Activated naive CD4-positive, alpha-beta T cell treated with anti-CD3 and anti-CD28 coated beads, Interleukin-2, amount 10 ng/mL, durations not matched to agents 7 days and 5 days (primary cell): ENCODE measurements at regions not wholly inside any gene's neighbourhood (a gene's known extent, or its start where the extent isn't known, plus 50 kb on each side); places are given as distances from the start of the nearest gene placed in this dataset.

Experiments used
- CTCF ChIA-PET: fragments of 350-600 bp; sonication (Branson Sonifier 250); formaldehyde crosslinking; loops from one replicate; lab custom pipeline; 2021; ENCODE audit warnings: antibody characterized with exemption; lab: Charles Lee
- DNase-seq: peaks from one replicate; pipeline ENCODE4 v3.0.0-alpha.2; 2020
- H3K27ac Mint-ChIP-seq: one replicate; pipeline ENCODE4 v1.8.0; 2021; ENCODE audit warnings: mild to moderate bottlenecking, moderate library complexity, mixed read lengths
- H3K27me3 Mint-ChIP-seq: one replicate; pipeline ENCODE4 v1.8.0; 2021; ENCODE audit warnings: mild to moderate bottlenecking, mixed read lengths
- H3K36me3 Mint-ChIP-seq: one replicate; pipeline ENCODE4 v1.8.0; 2021; ENCODE audit warnings: mixed read lengths
- H3K4me1 Mint-ChIP-seq: one replicate; pipeline ENCODE4 v1.8.0; 2021; ENCODE audit warnings: mixed read lengths
- H3K4me3 Mint-ChIP-seq: one replicate; pipeline ENCODE4 v1.8.0; 2021; ENCODE audit warnings: mild to moderate bottlenecking, moderate library complexity, mixed read lengths
- H3K9me3 Mint-ChIP-seq: one replicate; pipeline ENCODE4 v1.8.0; 2021; ENCODE audit warnings: mixed read lengths

GRCh38 chrX:42530027-42530426, 247.9 kb downstream of the PPP1R2C start:
- Mint-ChIP-seq H3K27me3 (no peaks in the 10 kb centered on the region), H3K4me3 (no peak overlapping the region), H3K27ac (no peak overlapping the region), H3K36me3 (no peaks in the 10 kb centered on the region), H3K9me3 (no peaks in the 10 kb centered on the region), H3K4me1 (no peaks in the 10 kb centered on the region)
- DNase-seq = no peak
- CTCF ChIA-PET = no interaction called here

- H3K4me3 Mint-ChIP-seq = no peak overlapping the region
- no peaks in the 10 kb centered on the region for H3K36me3 Mint-ChIP-seq
- DNase-seq = no peak
- CTCF ChIA-PET = no interaction called here
- no peaks in the 10 kb centered on the region for H3K9me3 Mint-ChIP-seq
- no peak overlapping the region for H3K27ac Mint-ChIP-seq
- no peaks in the 10 kb centered on the region for H3K27me3 Mint-ChIP-seq
- no peaks in the 10 kb centered on the region for H3K4me1 Mint-ChIP-seq
Measured at GRCh38 chrX:42524379-42524778, 253.6 kb downstream of the PPP1R2C start.

GRCh38 chrX:42519666-42520231, 258.2 kb downstream of the PPP1R2C start:
- no peaks in the 10 kb centered on the region for H3K4me1 Mint-ChIP-seq
- H3K27ac Mint-ChIP-seq = no peak overlapping the region
- CTCF ChIA-PET = no interaction called here
- no peaks in the 10 kb centered on the region for H3K27me3 Mint-ChIP-seq
- H3K4me3 Mint-ChIP-seq = no peak overlapping the region
- H3K9me3 Mint-ChIP-seq = no peaks in the 10 kb centered on the region
- no peak for DNase-seq
- H3K36me3 Mint-ChIP-seq = no peaks in the 10 kb centered on the region

DNA sequence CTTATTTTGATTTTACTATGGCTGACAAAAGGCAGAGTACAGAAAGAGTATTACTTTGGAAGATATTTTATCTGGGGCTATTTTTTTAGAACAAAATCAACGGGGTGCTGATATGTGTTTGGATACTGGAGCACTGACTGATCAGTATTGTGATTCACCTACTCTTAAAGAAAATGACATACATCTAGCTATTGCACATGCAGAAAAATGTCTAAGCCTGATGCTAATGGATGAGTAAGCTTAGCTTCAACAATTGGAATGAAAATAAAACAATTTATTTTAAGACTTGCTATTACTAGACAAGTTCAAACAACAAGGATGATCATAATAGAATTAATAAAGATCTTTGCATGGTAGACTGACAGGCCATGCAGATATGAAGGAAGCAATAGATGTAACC, 262.0 kb downstream of the PPP1R2C start:
- H3K4me1 Mint-ChIP-seq = no peaks in the 10 kb centered on the region
- CTCF ChIA-PET = no interaction called here
- H3K4me3 Mint-ChIP-seq = no peak overlapping the region
- DNase-seq = no peak
- no peaks in the 10 kb centered on the region for H3K36me3 Mint-ChIP-seq
- no peak overlapping the region for H3K27ac Mint-ChIP-seq
- no peaks in the 10 kb centered on the region for H3K9me3 Mint-ChIP-seq
- no peaks in the 10 kb centered on the region for H3K27me3 Mint-ChIP-seq

DNA sequence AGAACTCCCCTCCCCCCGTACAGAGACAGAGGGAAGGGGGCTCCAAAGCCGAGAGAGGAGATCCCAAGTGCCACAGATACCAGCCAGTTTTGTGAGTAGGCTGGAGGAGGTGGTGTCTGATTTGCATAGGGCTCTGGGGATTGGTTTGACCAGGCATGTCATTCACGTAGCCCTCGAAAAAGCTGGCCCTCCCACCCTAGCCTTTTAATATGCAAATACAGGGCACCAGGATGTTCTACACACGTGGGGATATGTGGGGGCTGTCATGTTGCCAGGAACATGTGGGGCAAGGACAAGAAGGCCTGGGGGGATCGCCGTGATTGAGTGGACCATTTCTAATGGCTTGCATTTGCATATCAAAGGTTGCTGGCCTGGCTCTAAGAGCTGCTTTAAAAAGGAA, 272.9 kb downstream of the PPP1R2C start:
- no peak for DNase-seq
- Mint-ChIP-seq H3K4me3 (no peak overlapping the region), H3K36me3 (no peaks in the 10 kb centered on the region), H3K27ac (no peak overlapping the region), H3K9me3 (peaks cover 4% of the 10 kb centered on the region), H3K27me3 (no peaks in the 10 kb centered on the region), H3K4me1 (no peaks in the 10 kb centered on the region)
- CTCF ChIA-PET = no interaction called here

DNA sequence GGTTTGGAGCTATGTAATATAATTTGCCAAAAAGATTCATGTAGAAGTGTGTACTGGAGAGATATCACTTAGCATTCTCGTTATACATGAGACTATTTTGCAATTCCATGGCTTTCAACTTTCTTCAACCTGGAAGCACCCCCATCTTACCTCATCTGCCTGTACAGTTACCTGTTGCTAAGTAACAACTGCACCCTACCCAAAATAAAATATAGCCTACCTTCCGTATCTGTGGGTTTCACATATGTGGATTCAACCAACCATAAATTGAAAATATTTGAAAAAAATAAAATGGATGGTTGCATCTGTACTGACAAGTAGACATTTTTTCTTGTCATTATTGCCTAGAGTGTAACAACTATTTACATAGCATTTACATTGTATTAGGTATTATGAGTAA, 278.3 kb downstream of the PPP1R2C start:
- no peaks in the 10 kb centered on the region for H3K4me1 Mint-ChIP-seq
- CTCF ChIA-PET = no interaction called here
- H3K9me3 Mint-ChIP-seq = no peaks in the 10 kb centered on the region
- no peaks in the 10 kb centered on the region for H3K27me3 Mint-ChIP-seq
- H3K36me3 Mint-ChIP-seq = no peaks in the 10 kb centered on the region
- no peak overlapping the region for H3K27ac Mint-ChIP-seq
- no peak overlapping the region for H3K4me3 Mint-ChIP-seq
- no peak for DNase-seq

DNA sequence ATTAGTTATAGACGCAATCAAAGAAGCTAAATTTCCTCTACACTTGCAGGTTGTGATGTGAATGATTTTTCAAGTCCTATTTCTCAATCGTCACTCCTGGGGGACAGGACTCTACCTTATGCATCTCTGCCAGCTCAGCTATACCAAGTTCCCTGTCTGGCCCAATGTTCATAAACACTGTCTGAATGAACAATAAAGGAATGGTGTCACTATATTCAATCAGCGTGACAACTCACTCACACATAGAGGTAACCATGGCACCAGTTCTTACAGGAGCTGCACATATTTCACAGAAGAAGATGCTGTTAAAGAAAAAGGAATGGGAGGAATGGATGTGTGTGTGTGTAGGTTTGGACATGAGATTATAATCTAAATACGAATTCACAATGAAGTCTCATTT, 280.6 kb downstream of the PPP1R2C start:
- DNase-seq = no peak
- no peaks in the 10 kb centered on the region for H3K27me3 Mint-ChIP-seq
- H3K27ac Mint-ChIP-seq = no peak overlapping the region
- CTCF ChIA-PET = no interaction called here
- H3K9me3 Mint-ChIP-seq = no peaks in the 10 kb centered on the region
- H3K36me3 Mint-ChIP-seq = no peaks in the 10 kb centered on the region
- H3K4me3 Mint-ChIP-seq = no peak overlapping the region
- H3K4me1 Mint-ChIP-seq = no peaks in the 10 kb centered on the region

GRCh38 chrX:42496239-42496638, 281.7 kb downstream of the PPP1R2C start:
- no peak for DNase-seq
- Mint-ChIP-seq H3K36me3 (no peaks in the 10 kb centered on the region), H3K27ac (no peak overlapping the region), H3K27me3 (no peaks in the 10 kb centered on the region), H3K4me3 (no peak overlapping the region), H3K9me3 (no peaks in the 10 kb centered on the region), H3K4me1 (no peaks in the 10 kb centered on the region)
- CTCF ChIA-PET = no interaction called here

DNA sequence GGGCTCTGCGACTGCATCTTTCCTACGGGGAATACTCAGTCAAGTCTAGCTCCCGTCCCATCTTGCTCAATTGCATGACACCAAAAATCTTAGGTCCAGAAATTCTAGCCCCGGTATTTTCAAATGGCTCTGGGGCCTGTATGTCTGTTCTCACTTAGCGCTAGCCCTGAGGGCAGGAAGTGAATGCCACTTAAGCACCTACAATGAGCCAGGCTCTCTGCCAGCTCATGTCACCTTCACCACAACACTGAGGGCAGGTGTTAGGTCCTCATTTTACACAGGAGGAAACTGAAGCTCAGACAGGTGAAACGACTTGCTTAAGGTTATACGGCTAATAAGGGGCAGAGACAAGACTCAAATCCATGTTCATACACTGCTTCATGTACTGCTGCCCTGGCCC, 282.8 kb downstream of the PPP1R2C start:
- no peak for DNase-seq
- CTCF ChIA-PET = no interaction called here

DNA sequence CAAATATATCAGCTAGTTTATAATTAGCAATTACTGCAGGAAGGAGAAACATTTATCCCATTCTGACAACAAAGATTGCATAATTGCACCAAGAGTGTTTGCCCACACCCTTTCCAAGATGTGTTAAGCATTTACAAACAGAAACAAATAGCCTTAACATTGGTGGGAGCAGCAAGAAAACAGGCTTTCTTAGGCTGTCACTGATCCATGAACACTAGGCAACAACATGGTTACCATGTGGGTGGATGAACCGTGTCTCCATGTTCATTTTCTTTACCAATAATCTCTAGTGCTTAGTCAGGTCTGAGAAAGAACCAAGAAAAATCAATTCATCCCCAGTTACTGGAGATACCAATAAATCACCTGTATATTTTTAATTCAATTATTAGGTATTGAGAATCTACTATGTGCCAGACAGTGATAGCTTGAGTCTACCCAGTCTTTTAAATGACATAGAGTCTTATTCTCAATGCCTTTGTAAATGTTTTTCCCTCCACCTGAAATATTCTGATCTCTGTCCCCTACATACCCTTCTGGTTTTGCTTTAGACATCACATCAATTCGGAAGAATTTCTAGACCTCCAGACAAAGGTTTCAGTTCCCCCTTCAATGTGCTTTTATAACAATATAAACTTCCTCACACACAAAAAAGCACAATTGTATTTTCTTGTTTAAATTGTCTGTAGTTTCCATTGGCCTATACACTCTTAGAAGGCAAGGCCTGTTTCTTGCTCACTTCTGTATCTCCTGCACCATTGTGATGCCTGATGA, 286.6 kb downstream of the PPP1R2C start:
- no peaks in the 10 kb centered on the region for H3K4me1 Mint-ChIP-seq

More for the DNA sequence above, 282.8 kb downstream of the PPP1R2C start:
- Mint-ChIP-seq H3K36me3 (no peaks in the 10 kb centered on the region), H3K27ac (no peak overlapping the region), H3K27me3 (no peaks in the 10 kb centered on the region), H3K4me3 (no peak overlapping the region), H3K4me1 (no peaks in the 10 kb centered on the region), H3K9me3 (no peaks in the 10 kb centered on the region)

DNA sequence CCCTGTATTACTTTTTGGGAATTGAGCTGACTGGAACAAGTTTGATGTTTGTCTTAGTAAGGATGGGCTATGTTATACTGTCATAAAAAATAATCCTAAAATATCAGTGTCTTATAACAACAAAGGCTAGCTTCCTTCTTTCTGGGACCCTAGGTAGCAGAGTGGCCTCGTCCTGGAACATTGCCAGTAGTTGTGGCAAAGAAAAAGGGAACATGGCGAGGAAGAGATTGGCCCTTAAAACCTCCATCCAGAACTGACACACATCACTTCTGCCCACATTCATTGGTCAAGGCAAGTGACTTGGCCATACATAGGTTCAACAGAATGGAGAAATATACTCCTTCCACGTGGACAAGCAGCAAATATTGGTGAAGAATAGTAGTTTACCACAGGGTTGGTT, 287.9 kb downstream of the PPP1R2C start:
- CTCF ChIA-PET = no interaction called here
- DNase-seq = no peak
- Mint-ChIP-seq H3K9me3 (no peaks in the 10 kb centered on the region), H3K36me3 (no peaks in the 10 kb centered on the region), H3K4me3 (no peak overlapping the region), H3K27ac (no peak overlapping the region), H3K4me1 (no peaks in the 10 kb centered on the region), H3K27me3 (no peaks in the 10 kb centered on the region)

More for the DNA sequence above, 286.6 kb downstream of the PPP1R2C start:
- CTCF ChIA-PET = no interaction called here
- H3K36me3 Mint-ChIP-seq = no peaks in the 10 kb centered on the region
- no peaks in the 10 kb centered on the region for H3K27me3 Mint-ChIP-seq
- no peak overlapping the region for H3K27ac Mint-ChIP-seq
- H3K9me3 Mint-ChIP-seq = no peaks in the 10 kb centered on the region
- no peak for DNase-seq
- no peak overlapping the region for H3K4me3 Mint-ChIP-seq

- H3K4me1 Mint-ChIP-seq = no peaks in the 10 kb centered on the region
- DNase-seq = no peak
- CTCF ChIA-PET = no interaction called here
- H3K36me3 Mint-ChIP-seq = peaks cover 2% of the 10 kb centered on the region
- no peaks in the 10 kb centered on the region for H3K27me3 Mint-ChIP-seq
- H3K27ac Mint-ChIP-seq = no peak overlapping the region
- no peak overlapping the region for H3K4me3 Mint-ChIP-seq
- H3K9me3 Mint-ChIP-seq = no peaks in the 10 kb centered on the region
Measured at GRCh38 chrX:42485601-42486000, 292.4 kb downstream of the PPP1R2C start.

DNA sequence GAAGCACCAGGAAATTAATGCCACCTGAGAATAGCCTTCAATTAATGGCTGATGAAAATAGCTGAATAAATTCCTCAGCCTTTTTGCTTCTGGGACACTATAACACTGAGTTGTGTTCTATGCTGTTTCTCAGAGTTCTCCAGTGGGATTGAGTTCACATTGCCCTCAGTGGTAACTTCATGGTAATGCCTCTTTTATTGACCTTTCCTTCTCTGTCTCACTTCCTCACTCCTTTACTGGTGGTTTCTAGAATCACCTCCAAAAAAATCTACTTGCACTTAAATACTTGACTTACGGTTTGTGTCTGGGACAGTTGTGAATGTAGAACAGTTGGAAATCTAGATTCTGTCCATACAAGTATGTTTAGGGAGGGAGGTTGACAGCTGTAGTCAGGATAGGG, 293.7 kb downstream of the PPP1R2C start:
- Mint-ChIP-seq H3K36me3 (peaks cover 2% of the 10 kb centered on the region), H3K4me3 (no peak overlapping the region), H3K27ac (no peak overlapping the region), H3K27me3 (no peaks in the 10 kb centered on the region), H3K4me1 (no peaks in the 10 kb centered on the region), H3K9me3 (no peaks in the 10 kb centered on the region)
- CTCF ChIA-PET = no interaction called here
- no peak for DNase-seq

GRCh38 chrX:42477396-42477795, 300.6 kb downstream of the PPP1R2C start:
- no peak for DNase-seq
- H3K9me3 Mint-ChIP-seq = peaks cover 3% of the 10 kb centered on the region
- H3K4me1 Mint-ChIP-seq = no peaks in the 10 kb centered on the region
- H3K36me3 Mint-ChIP-seq = no peaks in the 10 kb centered on the region
- H3K27ac Mint-ChIP-seq = no peak overlapping the region
- H3K4me3 Mint-ChIP-seq = no peak overlapping the region
- peaks cover 5% of the 10 kb centered on the region for H3K27me3 Mint-ChIP-seq
- CTCF ChIA-PET = no interaction called here

DNA sequence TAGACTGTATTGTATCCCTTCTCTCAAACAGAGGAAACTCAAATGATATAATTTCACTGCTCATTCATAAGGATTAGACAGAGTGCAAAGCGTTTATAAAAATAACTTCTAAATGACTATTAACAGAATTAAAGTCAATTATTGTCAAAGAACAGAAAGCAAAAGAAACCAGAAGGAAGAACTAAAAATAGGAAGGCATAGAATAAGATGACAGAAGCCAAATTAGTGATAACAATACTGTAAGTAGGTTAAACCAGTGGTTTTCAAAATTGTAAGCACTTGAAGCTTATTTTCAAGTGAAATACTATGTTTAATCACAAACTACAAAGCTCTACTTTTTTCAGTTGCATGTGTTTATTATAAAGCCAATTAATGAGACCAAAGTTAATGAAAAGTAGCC, 305.2 kb downstream of the PPP1R2C start:
- Mint-ChIP-seq H3K27me3 (peaks cover under 1% of the 10 kb centered on the region), H3K36me3 (no peaks in the 10 kb centered on the region), H3K4me3 (no peak overlapping the region), H3K4me1 (no peaks in the 10 kb centered on the region), H3K27ac (no peak overlapping the region), H3K9me3 (peaks cover 3% of the 10 kb centered on the region)
- DNase-seq = no peak
- CTCF ChIA-PET = no interaction called here
